ENCODE measurements at regions not wholly inside any gene's neighbourhood (a gene's known extent, or its start where the extent isn't known, plus 50 kb on each side); places are given as distances from the start of the nearest gene placed in this dataset.
"Not testable (repeated sequence)": the region's sequence is repeated elsewhere in the genome, so short reads cannot be mapped to it uniquely, and the experiment has no call there.

GRCh38 chr4:188287169-188287894 is 148.1 kb downstream of the TRIML1 start:
- DNase-seq, result no peak

GRCh38 chr4:188289531-188290125 is 150.4 kb downstream of the TRIML1 start:
- no peak for DNase-seq

- no peak for DNase-seq
Measured at GRCh38 chr4:188295899-188296298, 156.7 kb downstream of the TRIML1 start.

- no peak for DNase-seq
Measured at GRCh38 chr4:188296331-188296730, 157.1 kb downstream of the TRIML1 start.

- DNase-seq, result no peak
Measured at GRCh38 chr4:188297873-188298272, 158.6 kb downstream of the TRIML1 start.

- DNase-seq, result no peak
Measured at GRCh38 chr4:188299161-188299560, 159.9 kb downstream of the TRIML1 start.

GRCh38 chr4:188300385-188300784 is 161.1 kb downstream of the TRIML1 start:
- DNase-seq, result no peak

GRCh38 chr4:188305690-188306089 is 166.4 kb downstream of the TRIML1 start:
- DNase-seq, result no peak

- no peak for DNase-seq
Measured at GRCh38 chr4:188307591-188307990, 168.3 kb downstream of the TRIML1 start.

- no peak for DNase-seq
Measured at GRCh38 chr4:188308142-188308541, 168.9 kb downstream of the TRIML1 start.

GRCh38 chr4:188316391-188316790 is 177.2 kb downstream of the TRIML1 start:
- no peak for DNase-seq

- DNase-seq, result no peak
Measured at GRCh38 chr4:188328966-188329365, 189.7 kb downstream of the TRIML1 start.

GRCh38 chr4:188329521-188329920 is 190.3 kb downstream of the TRIML1 start:
- DNase-seq, result no peak

GRCh38 chr4:188332265-188332664 is 193.0 kb downstream of the TRIML1 start:
- DNase-seq, result no peak

- DNase-seq, result no peak
Measured at GRCh38 chr4:188336891-188337290, 197.7 kb downstream of the TRIML1 start.

- DNase-seq, result no peak
Measured at GRCh38 chr4:188341428-188341827, 202.2 kb downstream of the TRIML1 start.

GRCh38 chr4:188346171-188346809 is 207.0 kb downstream of the TRIML1 start:
- no peak for DNase-seq

GRCh38 chr4:188347339-188347738 is 208.1 kb downstream of the TRIML1 start:
- DNase-seq, result no peak

- DNase-seq, result not testable (repeated sequence)
Measured at GRCh38 chr4:188349569-188349968, 210.3 kb downstream of the TRIML1 start.

GRCh38 chr4:188363196-188363595 is 224.0 kb downstream of the TRIML1 start:
- no peak for DNase-seq

- no peak for DNase-seq
Measured at GRCh38 chr4:188370777-188371176, 231.5 kb downstream of the TRIML1 start.

GRCh38 chr4:188372058-188372457 is 232.8 kb downstream of the TRIML1 start:
- no peak for DNase-seq

GRCh38 chr4:188372829-188373228 is 233.6 kb downstream of the TRIML1 start:
- DNase-seq, result no peak

GRCh38 chr4:188374871-188375270 is 235.6 kb downstream of the TRIML1 start:
- DNase-seq, result no peak
